ENCODE measurements at regions not wholly inside any gene's neighbourhood (a gene's known extent, or its start where the extent isn't known, plus 50 kb on each side); places are given as distances from the start of the nearest gene placed in this dataset.
A peak's percentile ranks its signal among the peaks of the same experiment; 100 is the strongest.

DNA sequence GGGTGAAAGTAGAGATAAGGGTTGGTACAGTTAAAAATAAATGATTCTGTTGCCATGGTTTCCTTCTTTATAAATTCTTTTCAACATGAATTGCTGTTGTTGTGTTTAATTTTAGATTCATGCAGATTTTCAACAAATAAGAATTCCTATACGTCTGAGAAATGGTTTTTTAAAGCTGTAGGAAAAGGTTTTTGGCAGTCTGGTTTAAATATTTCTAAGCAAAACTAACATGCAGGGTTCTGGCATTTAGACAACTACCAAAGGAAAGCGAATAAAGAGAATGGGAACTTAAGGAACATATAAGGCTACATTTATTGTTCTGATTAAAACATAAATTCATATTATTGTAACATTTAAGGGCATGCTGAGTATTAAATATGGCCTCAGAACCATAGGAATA is 203.0 kb upstream of the MIR17HG start:
- Mint-ChIP-seq H3K27ac (peak overlapping the region; percentile 97), H3K4me3 (no peak overlapping the region), H3K36me3 (ENCODE audit: low read depth) (peaks cover 25% of the 10 kb centered on the region), H3K27me3 (ENCODE audit: low read depth, poor library complexity) (no peaks in the 10 kb centered on the region), H3K9me3 (peaks cover 4% of the 10 kb centered on the region), H3K4me1 (peaks cover 64% of the 10 kb centered on the region)
- no peak for DNase-seq
- TF ChIP-seq, protein P1, sequence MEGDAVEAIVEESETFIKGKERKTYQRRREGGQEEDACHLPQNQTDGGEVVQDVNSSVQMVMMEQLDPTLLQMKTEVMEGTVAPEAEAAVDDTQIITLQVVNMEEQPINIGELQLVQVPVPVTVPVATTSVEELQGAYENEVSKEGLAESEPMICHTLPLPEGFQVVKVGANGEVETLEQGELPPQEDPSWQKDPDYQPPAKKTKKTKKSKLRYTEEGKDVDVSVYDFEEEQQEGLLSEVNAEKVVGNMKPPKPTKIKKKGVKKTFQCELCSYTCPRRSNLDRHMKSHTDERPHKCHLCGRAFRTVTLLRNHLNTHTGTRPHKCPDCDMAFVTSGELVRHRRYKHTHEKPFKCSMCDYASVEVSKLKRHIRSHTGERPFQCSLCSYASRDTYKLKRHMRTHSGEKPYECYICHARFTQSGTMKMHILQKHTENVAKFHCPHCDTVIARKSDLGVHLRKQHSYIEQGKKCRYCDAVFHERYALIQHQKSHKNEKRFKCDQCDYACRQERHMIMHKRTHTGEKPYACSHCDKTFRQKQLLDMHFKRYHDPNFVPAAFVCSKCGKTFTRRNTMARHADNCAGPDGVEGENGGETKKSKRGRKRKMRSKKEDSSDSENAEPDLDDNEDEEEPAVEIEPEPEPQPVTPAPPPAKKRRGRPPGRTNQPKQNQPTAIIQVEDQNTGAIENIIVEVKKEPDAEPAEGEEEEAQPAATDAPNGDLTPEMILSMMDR (IDR thresholded peaks at IDR 0.05) = no peak

DNA sequence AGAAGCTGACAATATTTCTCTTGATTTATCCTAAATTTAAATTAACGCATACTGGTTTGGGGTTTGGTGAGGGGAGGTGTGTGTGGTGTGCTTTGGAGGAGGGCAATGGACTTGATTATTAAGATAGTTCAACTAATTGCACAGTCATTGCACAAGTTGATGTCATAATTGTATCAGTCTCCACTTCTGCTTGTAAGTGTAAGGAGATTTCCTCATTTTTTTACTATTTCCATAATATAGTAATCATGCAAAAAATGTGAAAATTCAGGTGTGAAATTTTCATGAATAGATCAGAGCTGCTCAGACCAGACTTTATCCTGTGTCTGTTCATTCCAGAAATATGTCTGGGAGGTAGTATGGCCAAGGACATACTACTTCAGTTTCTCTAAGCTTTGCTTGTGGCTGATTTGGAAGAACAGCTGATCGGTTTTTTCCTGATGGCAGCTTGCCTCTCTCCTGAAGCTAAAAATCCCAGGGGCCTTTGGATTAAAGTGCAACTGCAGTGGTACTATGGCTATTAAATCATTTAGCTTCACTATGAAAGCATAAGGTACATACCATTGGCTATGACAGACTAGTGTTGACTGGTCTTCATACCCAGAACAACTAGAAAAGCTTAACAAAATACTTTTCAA is 201.8 kb upstream of the MIR17HG start:
- Mint-ChIP-seq H3K36me3 (ENCODE audit: low read depth) (peaks cover 28% of the 10 kb centered on the region), H3K4me3 (no peak overlapping the region), H3K27ac (no peak overlapping the region), H3K4me1 (peaks cover 52% of the 10 kb centered on the region), H3K9me3 (peaks cover 9% of the 10 kb centered on the region), H3K27me3 (ENCODE audit: low read depth, poor library complexity) (no peaks in the 10 kb centered on the region)
- no peak for DNase-seq
- TF ChIP-seq, protein P1 (IDR thresholded peaks at IDR 0.05) = no peak

DNA sequence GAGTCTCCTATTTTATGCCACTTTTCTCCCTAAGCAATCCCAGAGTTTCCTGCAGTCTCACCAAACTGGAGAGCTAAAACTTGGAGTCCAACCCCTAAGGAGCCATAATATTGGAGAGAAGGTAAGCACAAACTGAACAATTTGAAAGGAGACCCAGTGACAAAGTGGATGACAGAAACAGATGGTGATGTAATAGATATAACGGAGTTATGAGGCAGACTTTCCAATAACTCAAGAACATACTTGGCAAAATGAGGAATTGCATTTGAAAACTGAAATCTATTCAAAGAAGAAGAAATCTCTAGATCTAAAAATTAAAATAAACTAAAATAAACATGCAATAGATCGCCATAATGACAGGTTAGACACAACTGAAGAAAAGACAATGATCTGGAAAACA is 200.9 kb upstream of the MIR17HG start:
- Mint-ChIP-seq H3K36me3 (ENCODE audit: low read depth) (peaks cover 24% of the 10 kb centered on the region), H3K27ac (peak overlapping the region; percentile 88), H3K27me3 (ENCODE audit: low read depth, poor library complexity) (no peaks in the 10 kb centered on the region), H3K9me3 (peaks cover 7% of the 10 kb centered on the region), H3K4me1 (peaks cover 51% of the 10 kb centered on the region), H3K4me3 (no peak overlapping the region)
- TF ChIP-seq, protein P1 (IDR thresholded peaks at IDR 0.05) = no peak
- no peak for DNase-seq

DNA sequence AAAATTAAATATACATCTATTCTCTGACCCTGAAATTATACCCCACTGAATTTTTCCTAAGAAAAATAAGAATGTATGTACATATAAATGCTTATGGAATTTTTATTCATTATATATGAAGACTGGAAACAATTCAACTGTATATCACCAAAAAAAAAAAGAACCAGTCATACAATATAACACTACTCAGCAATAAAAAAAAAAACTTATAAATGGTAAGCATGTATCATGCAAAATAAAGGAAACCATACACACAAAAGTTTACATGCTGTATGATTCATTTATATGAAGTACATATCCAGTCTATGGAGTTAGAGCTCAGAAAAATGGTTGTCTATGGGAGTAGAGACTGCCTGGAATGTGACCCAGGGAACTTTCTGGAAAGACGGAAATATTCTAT is 199.4 kb upstream of the MIR17HG start:
- Mint-ChIP-seq H3K27me3 (ENCODE audit: low read depth, poor library complexity) (no peaks in the 10 kb centered on the region), H3K27ac (no peak overlapping the region)
- TF ChIP-seq, protein P1 (IDR thresholded peaks at IDR 0.05) = no peak

DNA sequence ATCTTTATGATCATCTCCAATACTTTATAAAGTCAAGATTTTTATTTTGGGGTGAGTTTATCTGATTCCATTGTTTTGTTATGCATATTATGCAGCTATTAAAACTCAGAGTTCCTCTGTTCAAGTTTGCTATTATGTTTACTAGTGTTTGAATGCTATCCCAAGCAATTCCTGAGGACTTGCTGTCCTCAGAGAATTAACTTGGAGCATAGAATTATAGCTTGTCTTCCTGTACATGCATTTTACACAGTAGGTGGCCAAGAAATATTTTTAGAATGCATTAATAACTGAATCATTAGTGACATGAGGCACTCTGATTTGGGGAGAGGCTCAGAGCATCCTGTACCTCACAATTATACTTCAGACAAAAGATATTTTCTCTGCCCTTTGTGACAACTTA is 195.6 kb upstream of the MIR17HG start:
- Mint-ChIP-seq H3K4me3 (peak overlapping the region; percentile 12), H3K4me1 (peaks cover 61% of the 10 kb centered on the region)

More for the DNA sequence above, 199.4 kb upstream of the MIR17HG start:
- peaks cover 7% of the 10 kb centered on the region for H3K9me3 Mint-ChIP-seq
- DNase-seq = no peak
- peaks cover 24% of the 10 kb centered on the region for H3K36me3 Mint-ChIP-seq (ENCODE audit: low read depth)
- no peak overlapping the region for H3K4me3 Mint-ChIP-seq
- peaks cover 51% of the 10 kb centered on the region for H3K4me1 Mint-ChIP-seq

More for the DNA sequence above, 195.6 kb upstream of the MIR17HG start:
- TF ChIP-seq, protein P1 (IDR thresholded peaks at IDR 0.05) = no peak
- DNase-seq = no peak
- peak overlapping the region; percentile 80 for H3K27ac Mint-ChIP-seq
- no peaks in the 10 kb centered on the region for H3K27me3 Mint-ChIP-seq (ENCODE audit: low read depth, poor library complexity)
- H3K9me3 Mint-ChIP-seq = peaks cover 7% of the 10 kb centered on the region
- H3K36me3 Mint-ChIP-seq (ENCODE audit: low read depth) = peaks cover 24% of the 10 kb centered on the region
